Activated T-helper 1 cell treated with anti-CD3 and anti-CD28 coated beads, Interleukin-2, amount 50 U/mL, for 16 hours (primary cell): ENCODE measurements at regions not wholly inside any gene's neighbourhood (a gene's known extent, or its start where the extent isn't known, plus 50 kb on each side); places are given as distances from the start of the nearest gene placed in this dataset.

ENCODE experiments used
- DNase-seq, 2 donors: peaks; one replicate each; pipeline ENCODE4 v3.0.0-alpha.2; 2020; ENCODE audit warnings: low read depth in 1 of 2, low spot score in 1 of 2

- no peak for DNase-seq
These were observed 88.7 kb upstream of the PLPP4 start for GRCh38 chr10:120368338-120368737.

DNA sequence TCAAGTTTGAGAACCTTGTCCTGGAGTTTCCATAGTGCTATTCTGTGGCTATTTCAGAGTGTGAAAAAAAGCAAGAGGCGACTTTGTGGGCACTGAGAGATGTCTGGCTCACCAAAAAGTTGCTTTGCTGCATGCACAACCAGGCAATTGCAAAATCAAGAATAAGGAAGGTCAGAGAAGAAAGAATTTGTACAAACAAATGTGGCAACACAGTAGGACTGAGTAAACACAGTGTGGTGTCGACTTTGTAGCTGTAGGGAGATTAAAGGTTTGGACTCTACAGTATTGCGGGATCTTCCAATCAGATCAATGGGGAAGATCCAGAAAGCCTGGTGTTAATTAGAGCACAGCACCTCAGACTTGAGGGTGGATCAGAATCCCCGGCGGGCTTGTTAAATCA, 88.1 kb upstream of the PLPP4 start:
- DNase-seq, result no peak

- no peak for DNase-seq
These were observed 87.2 kb upstream of the PLPP4 start for GRCh38 chr10:120369856-120370276.

DNA sequence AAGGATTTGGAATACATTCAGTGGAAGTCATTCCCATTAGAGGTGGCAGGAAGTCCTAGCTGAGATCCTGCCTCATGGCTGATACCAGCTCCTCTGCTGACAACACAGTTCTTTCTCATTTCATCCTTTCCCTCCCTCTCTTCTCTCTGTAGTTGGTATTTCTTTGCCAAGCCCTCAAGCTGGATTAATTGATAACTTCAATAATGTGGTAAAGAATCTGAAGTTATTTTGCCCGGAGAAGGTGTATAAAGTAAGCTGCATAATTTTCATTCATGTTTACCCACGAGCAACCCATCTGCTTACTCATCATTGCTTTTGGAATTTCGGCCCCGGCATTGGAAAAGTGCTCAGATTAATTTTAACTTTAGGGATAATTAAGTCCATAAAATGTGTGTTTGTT, 85.2 kb upstream of the PLPP4 start:
- no peak for DNase-seq

GRCh38 chr10:120372917-120373316, 84.1 kb upstream of the PLPP4 start:
- DNase-seq, result no peak

DNA sequence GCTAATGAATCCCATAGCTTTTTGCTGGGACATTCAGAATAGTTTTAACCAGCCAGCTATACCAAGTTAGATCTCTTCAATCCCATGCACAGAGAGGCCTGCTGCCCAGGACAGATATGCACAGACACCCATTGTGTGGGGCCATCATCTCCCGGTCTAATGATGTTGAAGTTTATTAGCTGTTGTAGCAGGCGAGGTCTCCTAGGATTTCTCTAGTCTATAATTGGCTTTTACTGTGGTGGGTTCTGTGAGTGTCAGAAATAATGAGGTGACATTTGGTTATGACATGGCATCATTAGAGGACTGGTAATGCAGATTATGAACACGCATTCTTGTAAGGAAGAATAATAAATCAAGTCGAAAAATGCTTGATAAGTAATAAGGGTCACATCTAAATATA, 81.4 kb upstream of the PLPP4 start:
- DNase-seq, result no peak

DNA sequence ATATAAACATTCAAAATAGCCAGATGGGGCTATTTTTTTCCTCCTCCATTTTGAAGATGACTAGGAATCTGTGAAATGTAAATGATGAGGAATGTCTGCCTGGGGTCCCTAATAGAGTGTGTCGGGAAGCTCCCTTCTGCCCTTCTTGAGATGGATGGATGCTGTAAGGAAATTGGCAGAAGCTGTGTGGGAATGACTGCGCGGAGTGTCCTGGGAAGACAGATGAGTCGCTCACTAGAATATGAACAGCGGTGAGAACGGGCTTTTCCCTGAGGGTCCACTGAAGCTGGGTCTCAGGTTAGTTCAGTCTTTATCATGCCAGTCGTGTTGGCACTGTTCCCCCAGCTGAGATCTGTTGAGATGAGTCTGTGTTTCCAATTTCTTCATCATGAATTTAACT, 75.1 kb upstream of the PLPP4 start:
- DNase-seq, result no peak

GRCh38 chr10:120382360-120382759, 74.7 kb upstream of the PLPP4 start:
- DNase-seq, result no peak

DNA sequence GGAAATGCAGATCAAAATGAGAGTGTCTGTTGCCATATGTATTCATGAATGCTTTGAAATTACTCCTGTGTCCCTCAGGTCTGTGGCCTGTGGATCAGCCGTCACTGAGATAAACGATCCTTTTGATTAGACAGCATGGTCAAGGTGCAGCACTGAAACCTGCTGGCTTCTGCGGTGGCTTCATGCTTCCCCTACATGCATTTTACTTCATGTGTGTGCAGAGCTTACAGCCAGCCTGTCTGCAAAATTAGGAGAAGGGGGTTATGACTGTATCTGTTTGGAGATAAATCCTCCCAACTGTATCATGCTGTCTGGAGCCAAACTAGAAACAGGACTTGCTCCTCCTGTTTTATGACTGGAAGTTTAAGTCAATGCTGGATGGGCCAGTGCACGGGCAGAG, 71.0 kb upstream of the PLPP4 start:
- no peak for DNase-seq

GRCh38 chr10:120386896-120387295, 70.1 kb upstream of the PLPP4 start:
- DNase-seq, result no peak

- DNase-seq, result no peak
These were observed 69.7 kb upstream of the PLPP4 start for GRCh38 chr10:120387326-120387725.

DNA sequence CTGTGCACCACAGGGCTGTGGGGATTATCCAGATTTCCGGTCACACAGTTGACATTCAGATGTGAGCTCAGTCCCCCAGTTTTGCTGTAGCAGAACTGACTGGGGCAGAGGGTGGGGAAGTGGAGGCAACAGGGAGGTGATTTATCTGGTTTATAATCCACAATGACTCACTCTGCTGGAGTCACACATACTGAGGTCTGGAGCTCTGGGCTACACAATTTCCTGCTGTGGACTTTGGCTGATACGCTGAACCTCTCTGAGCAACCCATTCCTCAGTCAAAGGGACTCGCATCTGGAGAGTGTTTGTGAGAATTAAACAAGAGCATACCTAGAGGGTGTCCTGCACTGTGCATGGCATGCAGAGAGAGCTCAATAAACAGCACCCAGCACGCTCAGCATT, 64.8 kb upstream of the PLPP4 start:
- DNase-seq, result no peak

DNA sequence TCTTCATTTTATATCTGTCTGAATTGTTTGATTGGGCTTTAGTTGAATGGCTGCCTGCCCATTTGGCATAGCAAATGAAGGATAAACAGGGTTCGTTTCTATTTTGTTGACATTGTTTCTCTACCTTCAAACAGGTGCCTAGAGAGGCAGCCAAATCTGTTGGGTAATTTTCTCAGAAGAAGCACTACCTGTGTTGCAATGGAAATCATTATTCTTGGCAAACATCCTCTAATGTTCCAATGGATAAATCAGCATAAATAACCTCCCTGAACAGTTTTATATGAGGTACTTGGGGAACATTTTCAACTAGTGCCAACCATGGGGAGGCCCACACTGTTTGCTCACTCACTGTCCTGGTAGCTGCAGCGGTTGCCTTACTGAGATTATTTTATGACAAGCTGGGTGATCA, 64.4 kb upstream of the PLPP4 start:
- no peak for DNase-seq

DNA sequence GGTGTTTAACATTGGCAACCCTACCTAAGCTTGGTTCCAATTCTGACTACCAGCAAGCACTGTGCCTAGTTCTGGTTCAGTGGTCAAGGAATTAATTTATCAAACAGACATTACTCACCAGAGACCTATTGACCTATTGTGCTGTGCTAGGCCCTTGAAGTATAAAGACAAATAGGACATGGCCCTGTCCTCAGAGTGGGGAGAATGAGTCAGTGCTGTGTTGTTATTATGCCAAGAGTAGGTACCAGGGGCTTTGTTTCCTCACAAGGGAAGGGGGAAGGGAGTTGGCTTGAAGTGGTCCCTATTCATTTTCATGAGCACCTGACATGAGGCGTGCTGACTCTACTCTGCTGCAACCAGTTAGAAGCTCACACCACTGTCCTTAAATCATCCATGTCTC, 62.6 kb upstream of the PLPP4 start:
- DNase-seq, result no peak

GRCh38 chr10:120396228-120396627, 60.8 kb upstream of the PLPP4 start:
- DNase-seq, result no peak

DNA sequence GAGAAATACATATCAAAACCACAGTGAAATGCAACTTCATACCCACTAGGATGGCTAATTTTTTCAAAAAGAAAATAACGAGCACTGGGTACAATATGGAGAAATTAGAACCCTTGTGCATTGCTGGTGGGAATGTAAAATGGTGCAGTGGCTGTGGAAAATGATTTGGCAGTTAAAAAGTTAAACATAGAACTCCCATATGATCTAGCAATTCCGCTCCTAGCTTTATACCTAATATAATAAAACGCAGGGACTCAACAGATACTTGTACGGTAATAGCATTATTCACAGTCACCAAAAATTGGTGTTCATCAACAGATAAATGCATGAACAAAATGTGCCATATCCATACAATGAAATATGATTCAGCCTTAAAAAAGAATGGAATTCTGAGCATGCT, 58.8 kb upstream of the PLPP4 start:
- no peak for DNase-seq

DNA sequence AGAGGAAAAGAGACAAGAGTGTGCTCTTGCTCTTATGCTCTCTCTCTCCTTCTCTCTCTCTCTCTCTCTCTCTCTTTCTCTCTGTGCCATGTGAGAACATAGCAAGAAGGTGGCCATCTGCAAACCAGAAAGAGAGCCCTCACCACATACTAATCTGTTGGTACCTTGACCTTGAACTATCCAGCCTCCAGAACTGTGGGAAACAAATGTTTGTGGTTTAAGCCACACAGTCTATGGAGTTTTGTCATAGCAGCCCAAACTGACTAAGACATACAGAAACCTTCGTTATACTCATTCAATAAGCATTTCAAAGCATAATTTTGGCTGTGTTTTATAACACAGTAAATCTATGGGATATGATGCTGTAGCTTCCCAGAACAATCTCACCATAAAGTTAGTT, 56.4 kb upstream of the PLPP4 start:
- no peak for DNase-seq

GRCh38 chr10:120402147-120402766, 54.8 kb upstream of the PLPP4 start:
- DNase-seq, result no peak

- no peak for DNase-seq
These were observed 53.9 kb upstream of the PLPP4 start for GRCh38 chr10:120403109-120403508.

GRCh38 chr10:120406376-120406775, 50.7 kb upstream of the PLPP4 start:
- DNase-seq, result no peak
